OCI-LY7 (cell line): ENCODE measurements at regions not wholly inside any gene's neighbourhood (a gene's known extent, or its start where the extent isn't known, plus 50 kb on each side); places are given as distances from the start of the nearest gene placed in this dataset.

Experiments
- CTCF ChIP-seq: fragments of 200-600 bp; sonication (generic); conservative IDR thresholded peaks from 2 replicates; pipeline ENCODE4 v1.5.1; 2014; ENCODE audit warnings: mild to moderate bottlenecking, antibody characterized with exemption, low read length, moderate library complexity, mixed read lengths
- EZH2phosphoT487 ChIP-seq: fragments of 200-600 bp; sonication (generic); IDR thresholded peaks from 2 replicates; pipeline ENCODE4 v1.6.1; 2018; ENCODE audit warnings: low read depth, borderline replicate concordance, mild to moderate bottlenecking, mixed run types, antibody characterized with exemption, low read length, moderate library complexity, mixed read lengths

DNA sequence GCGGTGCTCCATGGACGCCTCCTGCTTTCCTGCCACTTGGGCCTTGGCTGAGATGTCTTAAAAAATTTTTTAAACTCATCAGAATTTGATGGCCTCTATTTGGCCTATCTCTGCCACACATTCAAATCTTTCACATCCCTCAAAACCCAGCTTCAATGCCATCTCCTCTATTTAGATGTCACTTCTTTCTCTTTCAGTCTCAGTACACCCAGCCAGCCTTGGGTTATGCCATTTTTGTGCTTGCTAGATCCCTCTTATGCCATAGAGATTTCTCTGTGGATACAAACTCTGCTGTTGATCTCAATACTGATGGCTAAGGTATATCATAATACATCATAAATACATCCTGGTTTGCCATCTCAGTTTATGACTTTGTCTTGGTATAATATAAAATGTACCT, 222.3 kb upstream of the TPRG1 start:
- TF ChIP-seq CTCF = no peak
- no peak for TF ChIP-seq EZH2phosphoT487
